MM.1S (cell line): ENCODE measurements at regions not wholly inside any gene's neighbourhood (a gene's known extent, or its start where the extent isn't known, plus 50 kb on each side); places are given as distances from the start of the nearest gene placed in this dataset.

Source experiments
- DNase-seq: peaks from one replicate; pipeline ENCODE4 v3.0.0-alpha.2; 2015
- H2AFZ ChIP-seq: fragments of 300-600 bp; sonication (generic); 2 replicates; pipeline ENCODE4 v1.6.0; 2016; ENCODE audit warnings: antibody characterized with exemption, low read length
- H3F3A ChIP-seq: fragments of 300-600 bp; sonication (generic); 2 replicates; pipeline ENCODE4 v1.6.1; 2016; ENCODE audit warnings: mild to moderate bottlenecking, antibody characterized with exemption, low read length, moderate library complexity, mixed read lengths; ENCODE audit not compliant: insufficient read depth
- H3K27ac ChIP-seq: fragments of 300-600 bp; sonication (generic); 2 replicates; pipeline ENCODE4 v1.5.1; 2016; ENCODE audit warnings: mild to moderate bottlenecking, low read length
- H3K27me3 ChIP-seq: fragments of 300-600 bp; sonication (generic); replicated peaks from 2 replicates; pipeline ENCODE4 v1.6.0; 2016; ENCODE audit warnings: low read length; ENCODE audit not compliant: insufficient read depth
- H3K36me3 ChIP-seq: fragments of 300-600 bp; sonication (generic); replicated peaks from 2 replicates; pipeline ENCODE4 v1.6.1; 2016; ENCODE audit warnings: mild to moderate bottlenecking, low read length, mixed read lengths; ENCODE audit not compliant: insufficient read depth
- H3K4me1 ChIP-seq: fragments of 300-600 bp; sonication (generic); 2 replicates; pipeline ENCODE4 v1.6.1; 2016; ENCODE audit warnings: low read length, mixed read lengths
- H3K4me2 ChIP-seq: fragments of 300-600 bp; sonication (generic); 2 replicates; pipeline ENCODE4 v1.6.0; 2016; ENCODE audit warnings: low read depth, low read length
- H3K4me3 ChIP-seq: fragments of 300-600 bp; sonication (generic); 2 replicates; pipeline ENCODE4 v1.5.1; 2016; ENCODE audit warnings: low read length, mixed read lengths
- H3K79me2 ChIP-seq: fragments of 300-600 bp; sonication (generic); 2 replicates; pipeline ENCODE4 v1.6.1; 2016; ENCODE audit warnings: mixed run types, low read length, mixed read lengths
- H3K9ac ChIP-seq: fragments of 300-600 bp; sonication (generic); 2 replicates; pipeline ENCODE4 v1.6.1; 2016; ENCODE audit warnings: low read length, mixed read lengths
- H3K9me2 ChIP-seq: fragments of 300-600 bp; sonication (generic); replicated peaks from 2 replicates; pipeline ENCODE4 v1.6.1; 2016; ENCODE audit warnings: mild to moderate bottlenecking, low read length, mixed read lengths; ENCODE audit not compliant: insufficient read depth
- H3K9me3 ChIP-seq: fragments of 300-600 bp; sonication (generic); replicated peaks from 2 replicates; pipeline ENCODE4 v1.6.1; 2016; ENCODE audit warnings: mild to moderate bottlenecking, low read length, mixed read lengths; ENCODE audit not compliant: insufficient read depth
- H4K20me1 ChIP-seq: fragments of 300-600 bp; sonication (generic); 2 replicates; pipeline ENCODE4 v1.6.1; 2016; ENCODE audit warnings: mild to moderate bottlenecking, low read length, moderate library complexity, mixed read lengths; ENCODE audit not compliant: insufficient read depth
- EZH2 ChIP-seq: fragments of 300-600 bp; sonication (generic); optimal IDR thresholded peaks from 2 replicates; pipeline ENCODE3; 2017; ENCODE audit warnings: low read depth, mild to moderate bottlenecking, antibody characterized with exemption, low read length, mixed read lengths
- EZH2phosphoT487 ChIP-seq: fragments of 300-600 bp; sonication (generic); IDR thresholded peaks from 2 replicates; pipeline ENCODE4 v1.6.1; 2018; ENCODE audit warnings: antibody characterized with exemption, low read length
- TF ChIP-seq, protein P1 (sequence below): fragments of 300-600 bp; sonication (generic); IDR thresholded peaks from 2 replicates; pipeline ENCODE4 v1.5.1; 2016; ENCODE audit warnings: antibody characterized with exemption, low read length, mixed read lengths

DNA sequence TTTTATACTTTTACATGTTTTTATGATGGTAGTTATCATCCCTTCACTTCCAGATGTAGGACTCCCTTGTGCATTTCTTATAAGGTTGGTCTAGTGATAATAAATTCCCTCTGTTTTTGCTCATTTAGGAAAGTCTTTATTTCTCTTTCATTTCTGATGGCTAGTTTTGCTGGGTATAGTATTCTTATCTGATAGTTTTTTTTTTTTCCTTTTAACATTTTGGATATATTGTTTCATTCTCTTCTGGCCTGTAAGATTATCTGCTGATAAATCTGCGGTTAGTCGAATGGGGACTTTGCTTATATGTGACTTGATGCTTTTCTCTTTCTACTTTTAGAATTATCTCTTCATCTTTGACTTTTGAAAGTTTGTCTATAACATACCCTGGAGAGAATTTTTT, 153.1 kb upstream of the MPHOSPH6 start:
- no peak overlapping the region for H3K4me3 ChIP-seq
- H3K9ac ChIP-seq: no peak overlapping the region

DNA sequence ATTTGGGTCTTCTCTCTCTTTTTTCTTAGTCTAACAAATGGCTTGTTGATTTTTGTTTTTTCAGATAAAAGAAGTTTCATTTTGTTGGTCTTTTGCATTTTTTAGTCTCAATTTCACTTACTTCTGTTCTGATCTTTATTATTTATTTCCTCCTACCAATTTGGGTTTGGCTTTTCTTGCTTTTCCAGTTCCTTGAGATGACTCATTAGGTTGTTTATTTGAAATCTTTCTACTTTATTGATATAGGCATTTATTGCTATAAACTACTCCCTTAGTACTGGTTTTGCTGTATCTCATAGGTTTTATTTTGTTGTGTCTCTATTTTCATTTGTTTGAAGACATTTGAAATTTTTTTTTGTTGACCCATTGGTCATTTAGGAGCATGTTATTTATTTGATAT, 152.2 kb upstream of the MPHOSPH6 start:
- Histone ChIP-seq H4K20me1 (no peaks in the 10 kb centered on the region), H3K4me2 (no peak overlapping the region), H3K9me2 (no peaks in the 10 kb centered on the region), H3F3A (no peaks in the 10 kb centered on the region), H3K9me3 (no peaks in the 10 kb centered on the region), H2AFZ (no peak overlapping the region), H3K4me1 (no peaks in the 10 kb centered on the region), H3K9ac (no peak overlapping the region), H3K27ac (no peak overlapping the region), H3K27me3 (no peaks in the 10 kb centered on the region), H3K4me3 (no peak overlapping the region), H3K36me3 (no peaks in the 10 kb centered on the region), H3K79me2 (no peaks in the 10 kb centered on the region)
- DNase-seq: no peak
- no peak for TF ChIP-seq EZH2phosphoT487
- TF ChIP-seq, protein P1, sequence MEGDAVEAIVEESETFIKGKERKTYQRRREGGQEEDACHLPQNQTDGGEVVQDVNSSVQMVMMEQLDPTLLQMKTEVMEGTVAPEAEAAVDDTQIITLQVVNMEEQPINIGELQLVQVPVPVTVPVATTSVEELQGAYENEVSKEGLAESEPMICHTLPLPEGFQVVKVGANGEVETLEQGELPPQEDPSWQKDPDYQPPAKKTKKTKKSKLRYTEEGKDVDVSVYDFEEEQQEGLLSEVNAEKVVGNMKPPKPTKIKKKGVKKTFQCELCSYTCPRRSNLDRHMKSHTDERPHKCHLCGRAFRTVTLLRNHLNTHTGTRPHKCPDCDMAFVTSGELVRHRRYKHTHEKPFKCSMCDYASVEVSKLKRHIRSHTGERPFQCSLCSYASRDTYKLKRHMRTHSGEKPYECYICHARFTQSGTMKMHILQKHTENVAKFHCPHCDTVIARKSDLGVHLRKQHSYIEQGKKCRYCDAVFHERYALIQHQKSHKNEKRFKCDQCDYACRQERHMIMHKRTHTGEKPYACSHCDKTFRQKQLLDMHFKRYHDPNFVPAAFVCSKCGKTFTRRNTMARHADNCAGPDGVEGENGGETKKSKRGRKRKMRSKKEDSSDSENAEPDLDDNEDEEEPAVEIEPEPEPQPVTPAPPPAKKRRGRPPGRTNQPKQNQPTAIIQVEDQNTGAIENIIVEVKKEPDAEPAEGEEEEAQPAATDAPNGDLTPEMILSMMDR: no peak

More for the DNA sequence above, 153.1 kb upstream of the MPHOSPH6 start:
- H3K4me2 ChIP-seq: no peak overlapping the region
- H3K9me3 ChIP-seq: no peaks in the 10 kb centered on the region
- no peak for DNase-seq
- no peaks in the 10 kb centered on the region for H3K36me3 ChIP-seq
- no peak for TF ChIP-seq EZH2phosphoT487
- TF ChIP-seq, protein P1: no peak
- no peak for TF ChIP-seq EZH2
- H3K9me2 ChIP-seq: no peaks in the 10 kb centered on the region
- no peaks in the 10 kb centered on the region for H4K20me1 ChIP-seq
- H3K27ac ChIP-seq: no peak overlapping the region
- H3K27me3 ChIP-seq: no peaks in the 10 kb centered on the region
- H3K4me1 ChIP-seq: no peaks in the 10 kb centered on the region
- H3K79me2 ChIP-seq: no peaks in the 10 kb centered on the region
- H2AFZ ChIP-seq: no peak overlapping the region
- no peaks in the 10 kb centered on the region for H3F3A ChIP-seq

DNA sequence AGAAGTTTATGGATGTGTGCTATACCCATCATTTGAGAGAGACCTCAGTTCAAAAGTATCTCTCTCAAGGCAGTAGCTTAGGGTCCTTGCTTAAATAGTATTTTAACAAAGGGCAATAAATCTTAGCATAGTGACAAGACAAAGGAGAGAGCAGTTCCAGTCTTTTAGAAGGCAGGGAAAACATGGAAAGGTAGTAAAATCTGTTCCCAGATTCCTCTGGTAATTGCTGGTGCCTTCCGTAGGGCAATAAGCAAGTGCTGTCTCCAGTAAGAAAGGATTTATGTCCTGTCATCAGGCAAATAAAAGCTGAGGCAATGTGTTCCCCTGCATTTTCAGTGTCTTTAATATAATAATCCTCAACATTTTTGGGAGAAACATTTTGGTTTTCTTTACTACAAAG, 149.0 kb upstream of the MPHOSPH6 start:
- Histone ChIP-seq H3K9me2 (no peaks in the 10 kb centered on the region), H2AFZ (no peak overlapping the region), H3K9me3 (no peaks in the 10 kb centered on the region), H3F3A (no peaks in the 10 kb centered on the region), H3K4me1 (no peaks in the 10 kb centered on the region), H3K27me3 (no peaks in the 10 kb centered on the region), H3K27ac (no peak overlapping the region), H3K79me2 (no peaks in the 10 kb centered on the region), H3K4me2 (no peak overlapping the region), H3K36me3 (no peaks in the 10 kb centered on the region), H3K4me3 (no peak overlapping the region), H4K20me1 (no peaks in the 10 kb centered on the region), H3K9ac (no peak overlapping the region)
- TF ChIP-seq EZH2 (no peak), EZH2phosphoT487 (no peak)
- TF ChIP-seq, protein P1: no peak
- DNase-seq: no peak
